ENCODE measurements at regions not wholly inside any gene's neighbourhood (a gene's known extent, or its start where the extent isn't known, plus 50 kb on each side); places are given as distances from the start of the nearest gene placed in this dataset.

DNA sequence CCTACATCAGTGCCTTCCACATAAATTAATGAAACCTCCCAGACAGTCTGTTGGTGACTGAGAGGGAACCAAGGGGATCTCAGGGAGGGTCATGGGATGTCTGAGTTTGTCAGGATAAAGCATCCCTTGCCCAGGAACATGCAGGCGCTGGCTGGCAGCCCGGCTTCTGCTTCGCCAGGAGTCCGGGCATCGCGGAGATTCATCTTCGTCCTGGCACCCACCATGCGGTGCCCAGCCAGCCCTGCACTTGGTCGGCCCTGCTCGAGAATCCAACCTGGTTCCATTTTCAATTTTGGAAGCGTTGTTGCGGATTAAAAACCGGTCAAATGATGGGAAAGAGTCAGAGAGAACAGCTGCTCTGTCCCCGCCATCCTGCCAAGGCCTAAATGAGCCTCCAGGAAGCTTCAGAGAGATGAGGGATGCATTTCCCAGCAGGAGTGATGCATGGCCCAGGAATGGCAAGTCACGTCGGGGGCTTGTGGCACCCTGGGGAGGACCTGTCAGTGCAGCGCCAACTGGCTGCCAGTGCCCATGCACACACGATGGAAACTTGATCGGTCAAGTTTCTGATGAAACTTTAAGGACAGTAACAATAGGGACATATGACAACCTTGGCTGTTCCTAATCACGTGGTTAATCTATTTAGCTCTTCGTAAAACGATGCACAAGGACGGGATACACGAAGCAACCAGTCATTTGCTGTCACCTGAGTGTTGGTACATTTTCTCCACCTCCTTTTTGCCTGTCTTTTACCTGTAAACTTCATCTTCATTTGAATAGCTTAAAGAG is 260.8 kb upstream of the MKI67 start:
- DNase-seq (ENCODE audit: low read depth) = no peak
- no peak for TF ChIP-seq CTCF (IDR thresholded peaks at IDR 0.05; ENCODE audit: insufficient read depth, low read length)
- H3K4me3 ChIP-seq (ENCODE audit: low read depth, low read length) = no peak overlapping the region

DNA sequence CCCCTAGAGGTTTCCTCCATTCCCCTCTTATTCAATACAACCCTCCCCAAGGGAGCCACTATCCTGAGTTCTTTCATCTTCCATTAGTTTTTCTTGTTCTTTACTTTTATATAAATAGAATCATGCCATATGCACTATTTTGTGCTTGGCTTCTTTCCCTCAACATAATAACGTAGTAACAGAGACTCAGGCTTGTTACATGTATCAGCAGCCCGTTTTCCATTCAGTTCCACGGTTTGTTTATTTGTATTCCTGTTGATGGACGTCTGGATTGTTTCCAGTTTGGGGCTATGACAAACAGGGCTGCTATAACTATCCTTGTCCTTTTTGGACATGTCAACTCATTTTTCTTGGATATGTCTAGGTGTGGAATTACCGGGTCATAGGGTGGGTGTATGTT is 264.4 kb upstream of the MKI67 start:
- no peak for DNase-seq (ENCODE audit: low read depth)
- no peak for TF ChIP-seq CTCF (IDR thresholded peaks at IDR 0.05; ENCODE audit: insufficient read depth, low read length)
- no peak overlapping the region for H3K4me3 ChIP-seq (ENCODE audit: low read depth, low read length)

GRCh38 chr10:128393546-128393945 is 267.3 kb upstream of the MKI67 start:
- no peak for DNase-seq (ENCODE audit: low read depth)
- no peak for TF ChIP-seq CTCF (IDR thresholded peaks at IDR 0.05; ENCODE audit: insufficient read depth, low read length)
- no peak overlapping the region for H3K4me3 ChIP-seq (ENCODE audit: low read depth, low read length)

DNA sequence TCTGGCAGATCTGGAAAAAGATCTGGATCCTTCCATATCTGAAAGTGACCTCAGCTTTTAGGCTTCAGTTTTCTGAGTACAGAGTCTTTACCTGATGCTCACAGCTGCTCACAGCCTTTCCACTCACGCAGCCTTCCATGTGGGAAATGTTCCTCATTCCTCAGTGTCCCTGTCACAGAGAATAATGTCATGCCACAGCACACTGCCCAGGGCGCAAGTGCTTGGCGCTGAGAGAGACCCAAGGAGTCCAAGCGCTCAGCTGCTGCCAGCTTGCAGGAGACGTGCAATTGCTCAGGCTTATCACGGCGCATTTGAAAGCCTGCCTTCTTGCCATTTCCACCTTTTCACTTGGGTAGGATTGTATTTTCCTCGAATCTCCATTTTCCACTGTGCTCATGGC is 271.9 kb upstream of the MKI67 start:
- no peak for TF ChIP-seq CTCF (IDR thresholded peaks at IDR 0.05; ENCODE audit: insufficient read depth, low read length)
- DNase-seq (ENCODE audit: low read depth) = no peak
- H3K4me3 ChIP-seq (ENCODE audit: low read depth, low read length) = no peak overlapping the region

GRCh38 chr10:128398999-128399398 is 272.8 kb upstream of the MKI67 start:
- H3K4me3 ChIP-seq (ENCODE audit: low read depth, low read length) = no peak overlapping the region
- no peak for DNase-seq (ENCODE audit: low read depth)
- TF ChIP-seq CTCF (IDR thresholded peaks at IDR 0.05; ENCODE audit: insufficient read depth, low read length) = no peak

GRCh38 chr10:128400564-128400963 is 274.3 kb upstream of the MKI67 start:
- no peak for DNase-seq (ENCODE audit: low read depth)
- TF ChIP-seq CTCF (IDR thresholded peaks at IDR 0.05; ENCODE audit: insufficient read depth, low read length) = no peak
- no peak overlapping the region for H3K4me3 ChIP-seq (ENCODE audit: low read depth, low read length)

GRCh38 chr10:128405450-128405849 is 279.2 kb upstream of the MKI67 start:
- H3K4me3 ChIP-seq (ENCODE audit: low read depth, low read length) = no peak overlapping the region
- no peak for DNase-seq (ENCODE audit: low read depth)
- no peak for TF ChIP-seq CTCF (IDR thresholded peaks at IDR 0.05; ENCODE audit: insufficient read depth, low read length)

All from fibroblast of the aortic adventitia (primary cell).